ENCODE measurements at regions not wholly inside any gene's neighbourhood (a gene's known extent, or its start where the extent isn't known, plus 50 kb on each side); places are given as distances from the start of the nearest gene placed in this dataset.

DNA sequence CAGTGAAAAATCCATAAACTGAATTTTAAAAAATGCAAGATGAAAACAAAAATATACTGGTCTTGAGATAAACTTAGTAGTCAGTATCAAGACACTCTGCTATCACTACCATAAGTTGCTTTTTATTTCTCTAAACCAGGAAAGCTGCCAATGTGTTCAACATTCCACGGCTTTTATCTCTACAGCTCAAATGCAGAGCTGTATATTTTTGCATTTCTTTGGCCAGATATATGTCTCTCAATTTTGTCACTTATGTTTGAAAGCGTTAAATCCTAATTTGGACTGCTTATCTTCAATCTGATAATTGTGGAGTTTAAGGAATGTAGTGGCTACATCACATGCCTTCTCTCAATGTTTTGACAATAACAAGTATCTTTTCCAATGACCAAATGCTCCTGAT, 609.5 kb downstream of the EPHA4 start:
- DNase-seq: no peak

DNA sequence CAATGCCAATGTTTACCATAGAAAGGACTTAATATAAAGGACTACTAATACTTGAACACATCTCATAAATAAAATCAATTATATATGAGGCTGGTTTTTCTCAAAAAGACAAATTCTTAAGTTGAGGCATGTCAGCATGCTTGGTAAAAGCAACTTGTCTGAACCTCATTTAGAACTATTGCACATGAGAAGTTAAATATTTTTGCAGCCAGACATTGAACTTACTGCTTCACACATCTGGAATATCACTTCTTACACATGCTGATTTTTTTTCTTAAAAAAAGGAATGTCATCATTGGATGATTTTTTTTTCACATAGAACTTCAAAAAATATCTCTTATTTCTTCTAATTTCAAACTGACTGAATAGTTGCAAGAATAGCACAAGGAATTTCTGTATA, 609.0 kb downstream of the EPHA4 start:
- no peak for DNase-seq

DNA sequence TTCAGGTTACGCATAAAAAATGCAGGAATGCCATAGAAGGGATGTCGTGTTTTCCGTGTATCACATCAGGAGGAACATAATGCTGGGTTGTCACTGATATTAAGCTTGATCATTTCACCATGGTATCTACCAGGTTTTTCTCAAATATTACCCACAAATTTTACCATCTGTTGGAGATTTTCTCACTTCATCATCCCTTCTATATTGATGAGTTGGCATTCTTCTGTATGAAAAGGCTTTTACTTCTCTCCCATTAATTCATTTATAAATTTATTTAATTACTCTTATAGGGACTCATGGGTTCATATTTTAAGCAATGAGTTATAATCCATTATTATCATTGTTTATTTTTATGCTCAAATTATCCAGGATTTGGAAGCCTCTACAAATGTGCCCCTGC, 608.2 kb downstream of the EPHA4 start:
- DNase-seq: no peak

DNA sequence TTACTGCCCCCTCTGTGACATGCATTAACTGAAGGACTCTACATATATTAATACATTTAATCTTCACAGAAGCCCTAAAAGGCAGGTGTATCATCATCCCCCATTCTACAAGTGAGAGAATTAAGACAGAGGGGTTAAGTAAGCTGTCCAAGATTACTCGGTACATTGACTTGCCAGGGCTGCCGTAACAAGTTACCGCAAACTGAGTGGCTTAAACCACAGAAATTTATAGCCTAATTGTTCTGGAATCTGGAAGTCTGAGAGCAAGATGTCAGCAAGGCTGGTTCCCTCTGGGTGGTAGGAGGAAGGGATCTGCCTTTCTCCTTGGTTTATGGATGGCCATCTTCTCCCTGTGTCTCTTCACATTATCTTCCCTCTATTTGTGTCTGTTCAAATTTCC, 605.5 kb downstream of the EPHA4 start:
- no peak for DNase-seq

DNA sequence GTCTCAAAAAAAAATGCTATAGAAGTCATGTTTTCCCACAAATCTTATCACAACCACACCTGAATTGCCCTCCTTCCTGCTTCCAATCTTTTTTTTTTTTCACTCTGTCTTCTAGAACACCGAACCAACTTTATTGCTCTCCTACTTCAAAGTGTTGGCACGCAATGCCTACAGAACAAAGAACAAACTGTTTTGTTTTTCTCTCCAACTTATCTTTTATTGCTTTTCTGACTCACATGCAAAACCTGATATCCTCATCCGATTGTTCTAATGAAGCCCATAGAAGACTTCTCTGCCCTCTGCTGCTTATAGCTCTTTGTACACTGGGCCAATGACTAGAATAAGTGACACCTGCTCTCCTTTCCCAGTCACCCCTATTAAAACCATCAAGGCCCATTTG, 602.8 kb downstream of the EPHA4 start:
- DNase-seq: no peak

DNA sequence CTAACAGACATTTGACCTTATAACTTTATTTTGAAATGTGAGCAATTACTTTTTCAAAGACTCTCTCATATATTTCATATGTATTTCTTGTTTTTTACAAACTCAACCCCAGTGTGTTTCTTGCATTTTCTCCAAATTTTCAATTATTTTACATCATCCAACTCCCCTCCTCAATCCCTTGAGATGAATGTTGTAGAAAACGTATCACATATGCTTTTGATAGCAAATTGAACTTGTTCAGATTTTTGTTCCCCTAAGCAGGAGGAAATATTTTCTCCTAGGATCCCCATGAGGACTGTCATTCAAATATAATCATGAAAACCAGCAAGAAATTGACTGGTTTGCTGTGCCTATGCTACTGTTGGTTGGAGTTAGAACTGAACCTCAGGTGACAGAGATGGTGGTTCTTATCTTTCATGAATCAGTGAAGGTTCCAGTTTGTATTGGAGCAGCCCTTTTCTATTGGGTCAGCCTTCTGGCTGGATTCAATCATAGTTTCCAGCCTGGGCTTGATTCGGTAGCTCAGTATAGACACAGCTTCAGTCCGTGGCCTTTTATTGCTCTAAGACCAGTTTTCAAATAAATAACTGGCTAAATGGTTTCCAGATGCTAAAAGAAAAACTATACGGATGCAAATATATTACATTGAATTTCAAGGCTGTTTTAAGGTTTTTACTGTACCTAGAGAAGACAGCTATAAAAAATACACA, 591.0 kb downstream of the EPHA4 start:
- no peak for DNase-seq

DNA sequence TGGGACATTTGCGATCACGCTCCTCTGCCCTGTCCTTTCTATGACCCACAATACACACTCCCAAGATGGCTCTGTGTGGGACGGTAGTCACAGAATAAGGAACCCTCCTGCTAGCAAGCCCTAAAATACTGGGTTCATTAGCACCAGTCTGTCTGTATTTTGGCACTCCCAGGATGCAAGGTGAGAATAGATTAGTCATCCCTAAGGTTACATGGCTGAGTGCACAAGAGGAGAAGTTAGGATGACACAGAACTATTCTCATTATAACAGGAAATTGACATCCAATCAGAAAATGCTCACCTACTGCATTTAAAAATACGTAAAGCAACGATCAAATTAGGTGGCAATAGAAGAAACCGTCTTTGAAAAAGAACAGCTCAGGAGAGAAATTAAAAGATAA, 590.2 kb downstream of the EPHA4 start:
- DNase-seq: no peak

DNA sequence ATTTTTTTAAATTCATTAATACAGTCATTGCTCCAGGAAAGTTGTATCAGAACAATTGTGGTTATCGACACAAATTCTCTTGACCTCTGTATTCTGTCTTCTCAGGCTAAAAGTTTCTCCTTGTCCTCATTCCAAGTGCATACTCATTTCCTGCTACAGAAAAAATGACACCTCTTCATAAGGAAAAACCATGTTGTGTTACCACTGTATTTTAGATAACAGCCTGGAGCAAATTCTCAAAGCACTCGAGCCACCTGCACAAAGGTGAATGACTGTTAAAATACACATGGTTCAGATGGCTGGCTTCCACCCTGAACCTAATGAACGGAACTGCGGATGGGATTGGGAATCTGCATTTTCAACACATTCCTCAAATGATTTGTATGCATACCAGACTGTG, 586.5 kb downstream of the EPHA4 start:
- DNase-seq: no peak

DNA sequence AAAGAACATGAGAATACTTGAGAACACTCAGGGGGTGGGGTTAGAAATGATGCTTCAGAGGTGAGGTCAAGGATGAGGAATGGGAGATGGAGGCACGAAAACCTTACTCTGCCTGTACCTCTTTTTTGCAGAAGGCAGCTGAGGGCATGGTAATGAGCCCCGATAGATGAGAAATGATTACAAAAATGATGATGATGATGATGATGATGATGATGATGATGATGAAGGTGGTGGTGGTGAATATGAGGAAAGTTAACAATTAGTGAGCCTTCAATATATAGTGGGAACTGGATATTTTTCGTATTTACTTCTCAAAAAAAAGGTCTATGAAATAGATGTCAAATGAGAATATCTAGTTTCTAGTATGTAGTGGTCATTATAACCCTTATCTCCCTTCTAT, 584.3 kb downstream of the EPHA4 start:
- DNase-seq: no peak

DNA sequence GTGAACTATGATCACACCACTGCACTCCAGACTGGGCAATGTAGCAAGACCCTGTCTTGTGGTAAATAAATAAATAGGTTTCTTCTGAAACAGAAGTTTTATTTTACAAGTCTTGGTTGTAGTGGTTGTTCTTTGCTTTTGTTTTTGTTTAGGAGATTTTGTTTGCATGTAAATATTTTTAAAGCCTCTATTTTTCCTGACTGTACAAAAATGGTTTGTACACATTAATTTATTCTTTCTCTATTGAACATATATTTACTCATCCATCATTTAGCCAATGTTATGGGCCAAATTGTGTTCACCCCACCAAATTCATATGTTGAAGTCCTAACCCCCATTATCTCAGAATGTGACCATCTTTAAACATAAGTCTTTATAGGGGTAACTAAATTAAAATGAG, 580.1 kb downstream of the EPHA4 start:
- DNase-seq: no peak

DNA sequence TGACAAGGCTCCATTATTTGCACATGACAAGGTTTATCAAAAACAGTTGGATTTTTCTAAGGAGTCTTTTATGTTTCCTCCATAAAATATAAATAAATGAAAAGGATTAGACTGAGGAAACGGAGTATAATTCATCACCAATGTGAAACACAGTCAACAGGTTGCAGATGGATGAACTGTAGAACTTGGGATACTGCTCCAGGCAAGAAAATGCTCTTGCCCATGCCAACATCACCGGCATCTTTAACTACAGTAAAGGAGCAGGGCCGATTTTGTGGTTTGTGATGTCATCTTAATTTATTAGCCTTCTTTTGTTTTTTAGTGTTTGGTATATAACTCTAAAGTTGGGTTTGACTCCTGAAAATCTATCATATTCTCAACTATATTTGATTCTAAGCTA, 577.3 kb downstream of the EPHA4 start:
- DNase-seq: no peak

DNA sequence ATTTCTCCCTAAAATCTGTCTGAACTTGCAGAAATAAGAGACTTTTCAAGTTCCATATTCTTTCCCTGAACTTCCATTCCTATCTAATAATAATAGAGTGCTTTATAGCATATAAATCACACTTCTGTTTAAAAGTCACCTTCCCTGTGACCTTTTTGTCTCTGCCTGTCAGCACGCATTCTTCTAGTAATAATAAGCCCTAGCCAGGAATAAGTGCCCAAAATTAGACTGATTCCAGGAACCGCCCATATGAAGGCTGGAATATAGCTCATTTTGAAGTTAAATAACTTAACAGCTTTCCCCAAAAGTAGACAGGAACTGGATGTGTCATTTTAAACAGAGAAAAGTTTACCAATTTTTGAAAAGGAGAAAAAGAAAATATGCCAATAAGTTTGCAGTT, 576.5 kb downstream of the EPHA4 start:
- DNase-seq: no peak

DNA sequence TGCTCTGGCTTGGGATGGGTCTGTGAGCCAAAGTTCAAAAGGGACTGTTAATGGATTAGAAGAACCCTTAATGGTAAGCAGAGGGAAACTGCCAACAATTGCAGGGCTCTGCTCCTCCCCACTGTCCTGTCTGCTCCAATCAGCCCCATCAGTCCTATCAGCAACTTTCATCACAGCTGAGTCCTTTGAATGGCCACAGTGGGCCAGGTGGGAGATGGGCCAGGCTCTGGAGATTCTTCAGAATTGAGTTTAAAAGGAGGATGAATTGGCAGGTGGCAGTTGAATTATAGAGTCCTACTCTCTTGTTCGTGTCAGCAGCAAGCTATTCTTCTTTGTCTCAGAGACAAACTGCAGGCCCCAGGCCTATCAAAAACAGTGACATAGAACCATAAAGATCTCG, 573.9 kb downstream of the EPHA4 start:
- DNase-seq: no peak

DNA sequence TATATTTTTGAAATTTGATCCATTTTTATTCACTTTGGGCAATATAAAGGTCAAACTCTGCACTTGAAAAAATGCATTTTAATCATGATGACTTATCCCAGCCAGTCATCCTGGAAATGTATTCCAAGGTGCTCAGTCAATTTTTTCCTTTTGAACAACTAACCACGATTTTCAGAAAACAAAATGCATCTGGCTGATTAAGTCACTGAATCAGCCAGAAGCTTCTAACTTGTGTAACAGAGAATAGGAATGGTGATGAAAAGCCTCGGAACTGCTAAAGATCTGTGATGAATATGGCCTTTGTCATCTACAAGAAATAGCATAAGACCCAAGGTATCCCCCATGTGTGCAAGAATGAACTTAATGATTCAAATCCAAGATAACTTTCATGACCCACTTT, 572.7 kb downstream of the EPHA4 start:
- DNase-seq: no peak

DNA sequence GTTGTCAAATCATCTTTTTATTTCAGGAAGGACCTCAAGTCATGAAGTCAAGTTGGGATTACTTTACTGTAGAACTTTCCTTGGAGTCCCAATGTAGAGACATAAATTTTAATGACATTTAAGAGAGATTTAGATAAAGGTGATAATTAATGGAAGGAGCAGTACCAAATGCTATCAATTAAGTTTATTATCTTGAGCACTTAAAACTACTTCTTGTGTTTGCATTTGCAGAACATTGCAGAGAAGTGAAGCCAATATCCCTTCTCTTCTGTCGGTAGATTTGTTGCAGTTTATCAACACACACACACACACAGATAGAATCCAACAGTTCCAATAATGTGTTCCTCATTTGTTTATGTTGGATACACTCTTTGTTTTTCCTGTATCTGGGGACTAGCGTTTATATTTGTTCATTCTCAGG, 570.7 kb downstream of the EPHA4 start:
- DNase-seq: no peak

DNA sequence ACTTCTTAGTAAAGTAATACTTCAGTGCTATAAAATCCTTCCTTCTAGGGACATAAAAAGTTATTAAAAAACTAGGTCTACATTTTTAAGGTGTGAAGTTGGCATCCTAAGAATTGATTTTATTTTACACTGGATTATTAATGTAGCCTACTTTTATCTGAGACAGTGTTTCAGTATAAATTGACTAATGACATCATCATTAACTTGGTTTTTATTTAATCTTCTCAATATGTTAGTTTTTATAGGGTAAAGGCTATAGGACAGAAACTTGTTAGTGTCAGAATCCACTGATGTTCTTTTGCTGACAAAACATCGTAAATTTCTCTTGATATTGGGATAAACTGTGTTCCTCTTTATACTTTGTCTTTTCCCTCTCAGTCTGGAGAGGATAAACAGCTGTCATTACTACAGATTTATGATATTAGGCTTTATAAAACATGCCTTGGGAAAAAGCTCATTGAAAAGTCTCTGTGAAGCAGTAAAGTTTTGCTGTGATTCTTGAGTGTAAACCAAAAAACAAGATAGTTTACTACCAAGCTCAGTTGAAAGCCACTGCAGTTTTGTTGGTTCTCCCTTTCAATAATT, 569.9 kb downstream of the EPHA4 start:
- no peak for DNase-seq

DNA sequence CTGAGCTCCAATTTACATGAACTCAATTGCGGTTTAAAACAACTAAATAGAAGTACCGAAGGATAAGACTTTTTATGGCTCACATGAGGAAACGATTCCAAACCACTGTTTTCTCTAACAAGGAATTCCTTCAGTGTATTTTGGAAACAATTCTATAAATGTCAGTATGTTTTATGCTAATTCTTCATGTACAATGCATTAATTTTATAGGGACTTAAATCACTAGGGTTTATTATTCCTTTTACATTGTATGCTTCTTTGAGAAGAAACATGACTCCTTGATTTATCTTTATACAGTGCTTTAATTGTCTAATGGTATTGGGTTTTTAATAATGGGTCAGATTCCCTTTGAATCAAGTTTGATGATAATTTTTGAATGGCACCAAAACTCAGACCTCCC, 566.8 kb downstream of the EPHA4 start:
- no peak for DNase-seq

DNA sequence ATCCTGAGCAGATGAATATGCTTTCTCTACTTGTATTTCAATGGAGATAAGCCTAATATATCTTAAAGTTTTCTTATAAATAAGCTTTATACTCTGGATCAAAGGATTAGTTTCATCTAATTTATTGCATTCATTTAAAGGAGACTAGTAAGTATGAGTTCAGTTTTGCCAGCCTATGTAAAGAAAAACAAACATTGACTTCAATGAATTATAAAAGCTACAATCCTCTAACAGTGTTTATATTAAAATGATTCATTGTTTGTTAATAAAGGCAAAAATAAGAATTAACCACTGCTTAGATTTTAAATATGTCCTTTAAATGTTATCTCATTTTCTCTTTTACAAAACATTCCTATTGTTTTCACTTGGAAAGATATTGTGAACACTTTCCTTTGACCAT, 566.0 kb downstream of the EPHA4 start:
- no peak for DNase-seq

DNA sequence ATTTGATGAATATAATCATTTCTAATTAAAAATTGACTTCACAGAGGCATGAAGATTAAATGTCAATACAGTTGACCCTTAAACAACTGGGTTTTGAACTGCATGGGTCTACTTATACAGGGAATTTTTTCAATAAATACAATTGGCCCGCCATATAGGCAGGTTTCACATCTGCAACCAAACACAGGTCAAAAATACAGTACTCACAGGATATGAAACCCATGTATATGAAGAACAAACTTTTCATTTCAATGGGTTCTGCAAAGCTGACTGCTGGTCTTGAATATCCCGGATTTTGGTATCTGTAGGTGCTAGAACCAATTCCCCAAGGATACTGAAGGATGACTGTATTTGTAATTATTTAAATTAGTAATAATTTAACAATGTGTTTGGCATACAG, 555.6 kb downstream of the EPHA4 start:
- DNase-seq: no peak

DNA sequence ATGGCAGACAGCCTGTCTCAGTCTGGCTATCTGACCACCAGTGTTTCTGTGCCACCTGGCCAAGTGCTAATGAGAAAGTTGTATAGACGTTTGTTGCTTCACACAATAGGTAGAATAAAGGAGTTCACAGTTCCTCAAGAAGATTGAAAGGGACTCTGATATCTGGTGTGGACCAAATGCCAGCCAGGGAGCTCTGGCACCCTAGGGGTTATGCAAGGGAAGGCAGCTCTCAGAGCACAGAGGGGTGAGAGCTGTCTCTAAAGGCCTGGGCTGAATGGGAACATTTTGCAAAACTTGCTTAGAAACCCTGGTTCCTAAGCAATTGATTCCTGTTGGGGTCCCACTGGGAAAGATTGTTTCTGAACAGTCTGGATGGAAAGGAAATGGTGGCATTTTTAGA, 553.8 kb downstream of the EPHA4 start:
- DNase-seq: no peak

DNA sequence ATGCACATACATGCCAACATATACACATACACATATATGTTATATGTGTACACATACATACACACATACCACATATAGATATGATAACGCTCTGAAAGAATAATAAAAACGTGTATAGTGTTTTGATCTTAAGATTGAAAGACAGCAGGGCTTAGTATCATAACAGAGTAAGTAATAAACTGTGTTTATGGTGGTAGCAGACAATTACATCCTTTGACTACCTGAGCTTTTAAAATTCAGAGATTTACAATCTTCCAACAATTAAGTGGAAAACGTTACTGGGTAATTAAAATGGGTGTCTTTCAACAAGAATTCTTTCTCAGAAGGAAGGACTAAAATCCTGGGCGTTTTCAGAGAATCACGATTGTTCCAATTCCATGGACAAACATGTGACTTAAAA, 552.4 kb downstream of the EPHA4 start:
- DNase-seq: no peak

DNA sequence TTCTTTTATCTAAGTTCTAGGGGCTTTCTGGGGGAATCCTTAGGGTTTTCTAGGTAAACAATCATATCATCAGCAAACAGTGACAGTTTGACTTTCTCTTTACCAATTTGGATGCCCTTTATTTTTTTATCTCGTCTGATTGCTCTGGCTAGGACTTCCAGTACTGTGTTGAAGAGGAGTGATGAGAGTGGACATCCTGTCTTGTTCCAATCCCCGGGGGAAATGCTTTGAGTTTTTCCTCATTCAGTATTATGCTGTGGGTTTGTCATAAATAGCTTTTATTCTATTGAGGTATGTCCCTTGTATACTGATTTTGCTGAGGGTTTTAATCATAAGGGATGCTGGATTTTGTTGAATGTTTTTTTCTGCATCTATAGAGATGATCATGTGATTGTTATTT, 549.5 kb downstream of the EPHA4 start:
- DNase-seq: no peak

DNA sequence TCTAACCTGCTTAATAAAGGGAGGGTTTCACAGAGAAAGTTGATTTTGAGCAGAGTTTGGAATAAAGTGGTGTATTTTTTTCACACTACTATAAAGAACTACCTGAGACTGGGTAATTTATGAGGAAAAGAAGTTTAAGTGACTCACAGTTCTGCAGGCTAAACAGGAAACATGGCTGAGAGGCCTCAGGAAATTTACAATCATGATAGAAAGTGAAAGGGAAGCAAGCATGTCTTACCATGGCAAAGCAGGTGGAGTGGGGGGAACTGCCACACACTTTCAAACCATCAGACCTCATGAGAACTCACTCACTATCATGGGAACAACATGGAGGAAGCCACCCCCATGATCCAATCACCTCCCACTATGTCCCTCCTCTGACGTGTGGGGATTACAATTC, 546.7 kb downstream of the EPHA4 start:
- no peak for DNase-seq

DNA sequence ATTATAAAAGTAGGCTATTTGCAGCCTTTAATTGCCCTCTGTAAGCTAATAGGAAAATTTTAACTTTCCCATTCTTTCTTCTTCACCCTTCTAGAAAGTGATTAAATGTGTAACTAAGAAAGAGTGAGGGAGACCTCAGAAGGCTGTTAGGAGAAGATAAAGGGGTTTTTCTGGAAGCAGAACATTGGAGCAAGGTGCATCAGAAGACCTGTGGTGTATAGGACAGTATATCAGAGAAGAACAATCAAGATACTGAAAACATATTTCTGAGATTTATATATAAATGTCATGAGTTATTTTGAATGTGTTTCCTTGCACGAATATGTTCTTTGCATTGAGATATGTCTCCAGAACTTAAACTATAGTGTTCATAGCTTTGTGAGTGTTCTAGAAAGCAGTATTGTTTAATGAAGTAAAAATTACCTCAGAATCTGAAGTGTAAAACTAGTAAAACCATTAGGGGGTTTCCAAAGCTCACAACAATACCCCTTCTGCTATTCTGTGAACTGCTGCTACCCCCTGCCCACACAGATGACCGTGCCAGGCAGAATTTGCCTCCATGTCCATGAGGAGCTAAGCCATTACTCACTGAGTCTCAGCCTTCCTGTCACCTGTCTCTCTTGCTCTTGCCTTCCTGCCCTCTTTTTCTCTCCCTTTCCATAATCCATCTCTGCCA, 537.9 kb downstream of the EPHA4 start:
- no peak for DNase-seq

DNA sequence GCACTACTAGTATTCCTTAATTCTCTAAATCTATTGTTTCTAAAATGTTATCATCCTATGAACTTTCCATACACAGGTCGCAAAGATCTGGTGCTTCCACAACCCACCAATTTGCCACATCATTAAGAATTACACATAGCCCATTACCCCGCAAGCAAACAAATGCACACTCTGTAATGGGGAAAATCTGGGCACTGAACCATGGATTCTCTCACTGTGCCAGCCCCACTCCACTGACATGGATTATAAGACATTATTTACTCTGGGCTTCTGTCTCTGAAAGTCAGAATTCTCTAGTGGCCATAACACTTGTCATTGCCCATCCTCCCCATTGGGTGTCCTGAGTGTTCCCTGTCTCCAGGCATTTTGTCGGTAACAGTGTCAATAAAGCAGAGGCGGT, 537.1 kb downstream of the EPHA4 start:
- DNase-seq: no peak
